ELF-1 (cell line): ENCODE measurements at regions not wholly inside any gene's neighbourhood (a gene's known extent, or its start where the extent isn't known, plus 50 kb on each side); places are given as distances from the start of the nearest gene placed in this dataset.
A peak's percentile ranks its signal among the peaks of the same experiment; 100 is the strongest.

ENCODE experiments used
- DNase-seq: peaks from one replicate; pipeline ENCODE4 v3.0.0-alpha.2; 2016; ENCODE audit warnings: low read depth, low spot score

GRCh38 chr9:79371948-79372555, 199.7 kb upstream of the TLE4 start:
- no peak for DNase-seq

GRCh38 chr9:79377339-79377855, 194.4 kb upstream of the TLE4 start:
- DNase-seq: no peak

- no peak for DNase-seq
Observed at GRCh38 chr9:79378107-79378506, 193.7 kb upstream of the TLE4 start.

GRCh38 chr9:79382044-79382443, 189.7 kb upstream of the TLE4 start:
- peak; percentile 81 for DNase-seq

- DNase-seq: peak; percentile 58
Observed at GRCh38 chr9:79382458-79382857, 189.3 kb upstream of the TLE4 start.

GRCh38 chr9:79383096-79383495, 188.7 kb upstream of the TLE4 start:
- DNase-seq: no peak

- DNase-seq: no peak
Observed at GRCh38 chr9:79384091-79384490, 187.7 kb upstream of the TLE4 start.

- DNase-seq: no peak
Observed at GRCh38 chr9:79384501-79384900, 187.3 kb upstream of the TLE4 start.

- DNase-seq: no peak
Observed at GRCh38 chr9:79387101-79387835, 184.5 kb upstream of the TLE4 start.

GRCh38 chr9:79390077-79390698, 181.6 kb upstream of the TLE4 start:
- DNase-seq: no peak

- no peak for DNase-seq
Observed at GRCh38 chr9:79390781-79391770, 180.7 kb upstream of the TLE4 start.

GRCh38 chr9:79395228-79395627, 176.5 kb upstream of the TLE4 start:
- DNase-seq: no peak

GRCh38 chr9:79395755-79396154, 176.0 kb upstream of the TLE4 start:
- DNase-seq: peak; percentile 40

GRCh38 chr9:79396168-79396567, 175.6 kb upstream of the TLE4 start:
- no peak for DNase-seq

GRCh38 chr9:79403495-79403894, 168.3 kb upstream of the TLE4 start:
- DNase-seq: no peak

GRCh38 chr9:79408200-79408599, 163.6 kb upstream of the TLE4 start:
- DNase-seq: peak; percentile 32

- DNase-seq: no peak
Observed at GRCh38 chr9:79408617-79409016, 163.1 kb upstream of the TLE4 start.

- DNase-seq: no peak
Observed at GRCh38 chr9:79409182-79409823, 162.5 kb upstream of the TLE4 start.

- no peak for DNase-seq
Observed at GRCh38 chr9:79425840-79426239, 145.9 kb upstream of the TLE4 start.

- no peak for DNase-seq
Observed at GRCh38 chr9:79428422-79428821, 143.3 kb upstream of the TLE4 start.

GRCh38 chr9:79430619-79431018, 141.1 kb upstream of the TLE4 start:
- no peak for DNase-seq
